OCI-LY1 (cell line): ENCODE measurements at regions not wholly inside any gene's neighbourhood (a gene's known extent, or its start where the extent isn't known, plus 50 kb on each side); places are given as distances from the start of the nearest gene placed in this dataset.
"Not testable (repeated sequence)": the region's sequence is repeated elsewhere in the genome, so short reads cannot be mapped to it uniquely, and the experiment has no call there.

Experiments used
- H2AFZ ChIP-seq: fragments of 200-600 bp; sonication (generic), shearing (Covaris generic); 2 replicates; pipeline ENCODE4 v1.6.0; 2014; ENCODE audit warnings: antibody characterized with exemption, mild to moderate bottlenecking, low read length
- H3F3A ChIP-seq: fragments of 200-600 bp; sonication (generic), shearing (Covaris generic); 2 replicates; pipeline ENCODE4 v1.6.0; 2014; ENCODE audit warnings: mild to moderate bottlenecking, antibody characterized with exemption, low read length, moderate library complexity; ENCODE audit not compliant: insufficient read depth
- H3K27ac ChIP-seq: fragments of 200-600 bp; sonication (generic); 2 replicates; pipeline ENCODE4 v1.5.1; 2014; ENCODE audit warnings: low read length, mixed run types, mild to moderate bottlenecking, low read depth; ENCODE audit not compliant: poor library complexity, severe bottlenecking
- H3K27me3 ChIP-seq: fragments of 200-600 bp; sonication (generic); 2 replicates; pipeline ENCODE4 v1.6.0; 2014; ENCODE audit warnings: antibody characterized with exemption, mild to moderate bottlenecking, low read length, moderate library complexity; ENCODE audit not compliant: insufficient read depth
- H3K36me3 ChIP-seq: fragments of 200-600 bp; sonication (generic); 2 replicates; pipeline ENCODE4 v1.6.1; 2014; ENCODE audit warnings: mild to moderate bottlenecking, antibody characterized with exemption, low read length, moderate library complexity, mixed read lengths; ENCODE audit not compliant: insufficient read depth
- H3K4me1 ChIP-seq: fragments of 200-600 bp; sonication (generic); 2 replicates; pipeline ENCODE4 v1.5.1; 2014; ENCODE audit warnings: mild to moderate bottlenecking, low read length, moderate library complexity; ENCODE audit not compliant: insufficient read depth, severe bottlenecking
- H3K4me2 ChIP-seq: fragments of 200-600 bp; sonication (generic), shearing (Covaris generic); 2 replicates; pipeline ENCODE4 v1.6.1; 2014; ENCODE audit warnings: low read length
- H3K4me3 ChIP-seq: fragments of 200-600 bp; sonication (generic); 2 replicates; pipeline ENCODE4 v1.5.1; 2014; ENCODE audit warnings: low read length, low read depth, mild to moderate bottlenecking, mixed read lengths; ENCODE audit not compliant: poor library complexity, severe bottlenecking
- H3K79me2 ChIP-seq: fragments of 200-600 bp; shearing (Covaris generic); 2 replicates; pipeline ENCODE4 v1.6.1; 2016; ENCODE audit warnings: mixed run types, low read length, mixed read lengths; ENCODE audit not compliant: insufficient read depth
- H3K9ac ChIP-seq: fragments of 200-600 bp; sonication (generic), shearing (Covaris generic); 2 replicates; pipeline ENCODE4 v1.6.1; 2014; ENCODE audit warnings: mild to moderate bottlenecking, low read length, mixed read lengths
- H3K9me2 ChIP-seq: fragments of 200-600 bp; sonication (generic), shearing (Covaris generic); 2 replicates; pipeline ENCODE4 v1.6.1; 2014; ENCODE audit warnings: low read depth, mild to moderate bottlenecking, low read length, mixed read lengths
- H3K9me3 ChIP-seq: fragments of 200-600 bp; shearing (Covaris generic); 2 replicates; pipeline ENCODE4 v1.6.1; 2014; ENCODE audit warnings: low read length, mixed read lengths
- H4K20me1 ChIP-seq: fragments of 200-600 bp; sonication (generic), shearing (Covaris generic); 2 replicates; pipeline ENCODE4 v1.6.0; 2016; ENCODE audit warnings: mild to moderate bottlenecking, low read length; ENCODE audit not compliant: insufficient read depth
- CTCF ChIP-seq: fragments of 200-600 bp; sonication (generic), shearing (Covaris generic); IDR thresholded peaks from 2 replicates; pipeline ENCODE4 v1.5.1; 2017; ENCODE audit warnings: mild to moderate bottlenecking, antibody characterized with exemption, low read length, moderate library complexity, mixed read lengths
- EZH2 ChIP-seq: fragments of 200-600 bp; sonication (generic), shearing (Covaris generic); IDR thresholded peaks from 2 replicates; pipeline ENCODE4 v1.8.0; 2017; ENCODE audit warnings: borderline replicate concordance, mixed run types, mild to moderate bottlenecking, antibody characterized with exemption, low read length, moderate library complexity, mixed read lengths

DNA sequence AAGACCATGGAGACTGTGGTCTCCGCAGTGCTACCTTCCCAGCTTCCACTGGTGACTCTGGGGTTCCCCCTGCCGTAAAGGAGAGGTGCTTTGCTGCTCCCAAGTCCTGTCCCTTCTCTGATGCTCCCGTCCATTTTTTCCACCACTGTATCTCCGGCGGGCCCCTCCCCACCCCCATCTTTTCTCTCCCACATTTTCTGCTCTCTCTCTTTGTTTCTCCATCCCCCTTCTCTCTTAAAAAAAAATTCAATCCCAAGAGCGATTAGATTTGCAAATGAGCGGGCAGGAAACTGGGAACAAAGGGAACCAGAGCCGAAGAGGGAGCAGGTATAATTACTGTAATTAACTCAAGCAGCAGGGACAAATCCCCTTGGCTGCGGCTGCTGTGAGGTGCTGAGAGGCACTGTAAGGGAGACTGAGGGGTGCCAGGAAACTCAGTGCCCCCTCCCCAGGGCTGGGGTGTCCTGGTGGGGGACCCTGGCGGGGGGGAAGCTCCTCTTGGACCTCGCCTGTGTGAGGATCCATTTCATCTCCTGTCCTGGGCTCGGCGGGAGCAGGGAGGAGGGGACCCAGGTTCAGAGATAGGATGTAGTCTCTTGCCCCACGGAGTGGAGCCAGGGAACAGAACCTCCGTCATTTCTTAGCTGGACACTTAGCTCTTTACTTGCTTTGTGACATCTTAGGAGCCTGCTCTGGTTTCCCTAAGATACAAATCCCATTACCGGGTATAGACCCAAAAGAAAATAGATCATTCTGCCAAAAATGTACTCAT lies 140.4 kb upstream of the NRXN3 start:
- Histone ChIP-seq H3K4me1 (no peaks in the 10 kb centered on the region), H3K9ac (no peak overlapping the region), H3K9me3 (no peaks in the 10 kb centered on the region), H3K4me3 (no peak overlapping the region), H3K36me3 (no peaks in the 10 kb centered on the region), H3K9me2 (no peaks in the 10 kb centered on the region), H3K79me2 (no peaks in the 10 kb centered on the region), H3F3A (no peaks in the 10 kb centered on the region), H3K27me3 (no peaks in the 10 kb centered on the region), H3K27ac (no peak overlapping the region), H2AFZ (no peak overlapping the region), H4K20me1 (no peaks in the 10 kb centered on the region), H3K4me2 (no peak overlapping the region)
- TF ChIP-seq CTCF (no peak), EZH2 (no peak)

GRCh38 chr14:78043349-78043748 lies 126.8 kb upstream of the NRXN3 start:
- no peaks in the 10 kb centered on the region for H3K4me1 ChIP-seq
- no peaks in the 10 kb centered on the region for H3K36me3 ChIP-seq
- TF ChIP-seq CTCF: no peak
- TF ChIP-seq EZH2: no peak
- H2AFZ ChIP-seq: no peak overlapping the region
- H3K27me3 ChIP-seq: 0 out of 2 replicates have a peak, but pooled peaks cover 5% of the 10 kb centered on the region
- no peak overlapping the region for H3K4me3 ChIP-seq
- no peaks in the 10 kb centered on the region for H4K20me1 ChIP-seq
- no peak overlapping the region for H3K9ac ChIP-seq
- no peaks in the 10 kb centered on the region for H3K9me2 ChIP-seq
- H3K27ac ChIP-seq: no peak overlapping the region
- H3K9me3 ChIP-seq: no peaks in the 10 kb centered on the region
- H3F3A ChIP-seq: no peaks in the 10 kb centered on the region
- H3K79me2 ChIP-seq: no peaks in the 10 kb centered on the region
- H3K4me2 ChIP-seq: no peak overlapping the region

DNA sequence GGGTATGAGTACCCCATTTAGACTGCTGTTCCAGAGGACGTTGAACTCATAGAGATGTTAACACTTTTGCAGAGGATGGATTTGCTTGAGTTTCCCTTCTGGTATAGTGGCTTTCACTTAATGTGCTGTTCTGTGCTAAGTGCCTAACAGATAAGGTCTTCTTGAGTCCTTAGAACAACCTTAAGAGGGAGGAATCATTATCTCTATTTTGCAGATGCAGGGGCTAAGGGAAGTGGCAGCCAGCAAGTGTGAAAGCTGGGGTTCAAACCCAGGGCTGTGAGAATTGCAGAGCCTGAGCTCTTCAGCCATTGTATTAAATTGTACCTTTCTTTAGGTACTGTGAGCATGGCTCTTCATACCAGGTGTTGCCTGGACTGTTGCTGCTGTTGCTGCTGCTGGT lies 122.1 kb upstream of the NRXN3 start:
- Histone ChIP-seq H2AFZ (no peak overlapping the region), H3K36me3 (no peaks in the 10 kb centered on the region), H3K9ac (no peak overlapping the region), H3K27me3 (0 out of 2 replicates have a peak, but pooled peaks cover under 1% of the 10 kb centered on the region), H4K20me1 (no peaks in the 10 kb centered on the region), H3K9me2 (no peaks in the 10 kb centered on the region), H3K27ac (no peak overlapping the region), H3K4me3 (no peak overlapping the region), H3K4me1 (no peaks in the 10 kb centered on the region), H3K9me3 (no peaks in the 10 kb centered on the region), H3K79me2 (no peaks in the 10 kb centered on the region), H3K4me2 (no peak overlapping the region), H3F3A (no peaks in the 10 kb centered on the region)
- TF ChIP-seq CTCF (no peak), EZH2 (no peak)

GRCh38 chr14:78056890-78057289 lies 113.3 kb upstream of the NRXN3 start:
- not testable (repeated sequence) for H3K4me2 ChIP-seq, H3K27ac ChIP-seq, H3F3A ChIP-seq, H3K4me3 ChIP-seq, H3K4me1 ChIP-seq, H3K36me3 ChIP-seq, H3K9ac ChIP-seq, H3K9me2 ChIP-seq, H3K79me2 ChIP-seq, H3K9me3 ChIP-seq, H4K20me1 ChIP-seq, H3K27me3 ChIP-seq, H2AFZ ChIP-seq
